Stimulated activated naive B cell treated with anti-CD40 and anti-IgM and Interleukin-4, amounts not matched to agents 10 μg/mL and 1 μg/mL and 100 μg/mL, for 72 hours (primary cell): ENCODE measurements at regions not wholly inside any gene's neighbourhood (a gene's known extent, or its start where the extent isn't known, plus 50 kb on each side); places are given as distances from the start of the nearest gene placed in this dataset.

Experiments
- ATAC-seq, 2 donors: fragments of 150-1000 bp; cut with Tn5 transposase; replicated peaks; 2 replicates each; pipeline ENCODE4 v1.10.0; 2021; ENCODE audit warnings: moderate library complexity in 1 of 2
- DNase-seq: peaks from one replicate; pipeline ENCODE4 v3.0.0; 2021
- H3K27ac Mint-ChIP-seq: one replicate; pipeline ENCODE4 v1.8.0; 2022; ENCODE audit warnings: mild to moderate bottlenecking, mixed read lengths
- H3K27me3 Mint-ChIP-seq, 2 donors: one replicate each; pipeline ENCODE4 v1.8.0; 2022; ENCODE audit warnings: mixed read lengths in 2 of 2
- H3K36me3 Mint-ChIP-seq, 2 donors: one replicate each; pipeline ENCODE4 v1.8.0; 2022; ENCODE audit warnings: mixed read lengths in 2 of 2, mild to moderate bottlenecking in 1 of 2
- H3K4me1 Mint-ChIP-seq, 2 donors: one replicate each; pipeline ENCODE4 v1.8.0; 2022; ENCODE audit warnings: mixed read lengths in 2 of 2, mild to moderate bottlenecking in 1 of 2
- H3K4me3 Mint-ChIP-seq, 2 donors: one replicate each; pipeline ENCODE4 v1.8.0; 2022; ENCODE audit warnings: mild to moderate bottlenecking in 2 of 2, mixed read lengths in 2 of 2, moderate library complexity in 1 of 2
- H3K9me3 Mint-ChIP-seq, 2 donors: one replicate each; pipeline ENCODE4 v1.8.0; 2022; ENCODE audit warnings: mixed read lengths in 2 of 2, mild to moderate bottlenecking in 1 of 2

GRCh38 chr6:11918739-11919605 is 93.1 kb upstream of the HIVEP1 start:
- H3K4me3 Mint-ChIP-seq: no peak overlapping the region
- DNase-seq: no peak
- H3K27me3 Mint-ChIP-seq: no peaks in the 10 kb centered on the region
- H3K9me3 Mint-ChIP-seq: no peaks in the 10 kb centered on the region
- no peaks in the 10 kb centered on the region for H3K36me3 Mint-ChIP-seq
- H3K4me1 Mint-ChIP-seq: peaks cover 0 to 1% of the 10 kb centered on the region in 2 donors
- H3K27ac Mint-ChIP-seq: no peak overlapping the region
- ATAC-seq: no peak

- H3K4me1 Mint-ChIP-seq: peaks cover 0 to 1% of the 10 kb centered on the region in 2 donors
- H3K4me3 Mint-ChIP-seq: no peak overlapping the region
- no peaks in the 10 kb centered on the region for H3K27me3 Mint-ChIP-seq
- H3K9me3 Mint-ChIP-seq: no peaks in the 10 kb centered on the region
- no peaks in the 10 kb centered on the region for H3K36me3 Mint-ChIP-seq
- no peak overlapping the region for H3K27ac Mint-ChIP-seq
- ATAC-seq (no peak), DNase-seq (no peak)
Measured at GRCh38 chr6:11917951-11918738, 94.0 kb upstream of the HIVEP1 start.

GRCh38 chr6:11912420-11912819 is 99.7 kb upstream of the HIVEP1 start:
- peaks cover 0 to 6% of the 10 kb centered on the region in 2 donors for H3K4me1 Mint-ChIP-seq
- no peak overlapping the region for H3K4me3 Mint-ChIP-seq
- ATAC-seq (no peak), DNase-seq (no peak)
- no peaks in the 10 kb centered on the region for H3K36me3 Mint-ChIP-seq
- H3K27me3 Mint-ChIP-seq: peaks cover 0 to under 1% of the 10 kb centered on the region in 2 donors
- no peak overlapping the region for H3K27ac Mint-ChIP-seq
- no peaks in the 10 kb centered on the region for H3K9me3 Mint-ChIP-seq

- ATAC-seq (peak; percentile 51 to 54), DNase-seq (no peak)
- Mint-ChIP-seq H3K36me3 (no peaks in the 10 kb centered on the region), H3K9me3 (peaks cover 0 to 2% of the 10 kb centered on the region in 2 donors), H3K4me3 (no peak overlapping the region), H3K27ac (no peak overlapping the region), H3K27me3 (peaks cover 0 to 4% of the 10 kb centered on the region in 2 donors), H3K4me1 (peaks cover 0 to 6% of the 10 kb centered on the region in 2 donors)
Measured at GRCh38 chr6:11911538-11911937, 100.6 kb upstream of the HIVEP1 start.

- Mint-ChIP-seq H3K4me3 (no peak overlapping the region), H3K4me1 (peaks cover 0 to 6% of the 10 kb centered on the region in 2 donors), H3K36me3 (no peaks in the 10 kb centered on the region), H3K27ac (no peak overlapping the region), H3K27me3 (peaks cover 0 to 4% of the 10 kb centered on the region in 2 donors), H3K9me3 (peaks cover 0 to 2% of the 10 kb centered on the region in 2 donors)
- no peak for ATAC-seq
- DNase-seq: no peak
Measured at GRCh38 chr6:11909696-11910132, 102.4 kb upstream of the HIVEP1 start.

- H3K36me3 Mint-ChIP-seq: no peaks in the 10 kb centered on the region
- H3K9me3 Mint-ChIP-seq: peaks cover 0 to 2% of the 10 kb centered on the region in 2 donors
- no peak for DNase-seq
- H3K27ac Mint-ChIP-seq: no peak overlapping the region
- H3K27me3 Mint-ChIP-seq: peaks cover 0 to 8% of the 10 kb centered on the region in 2 donors
- peaks cover 0 to 6% of the 10 kb centered on the region in 2 donors for H3K4me1 Mint-ChIP-seq
- no peak for ATAC-seq
- H3K4me3 Mint-ChIP-seq: no peak overlapping the region
Measured at GRCh38 chr6:11908436-11909105, 103.5 kb upstream of the HIVEP1 start.

- Mint-ChIP-seq H3K27ac (no peak overlapping the region), H3K27me3 (peaks cover 24 to 30% of the 10 kb centered on the region in 2 donors), H3K36me3 (no peaks in the 10 kb centered on the region), H3K4me3 (no peak overlapping the region), H3K9me3 (peaks cover 2 to 4% of the 10 kb centered on the region in 2 donors), H3K4me1 (peaks cover 12 to 19% of the 10 kb centered on the region in 2 donors)
- DNase-seq (no peak), ATAC-seq (no peak)
Measured at GRCh38 chr6:11903645-11904044, 108.5 kb upstream of the HIVEP1 start.

GRCh38 chr6:11902527-11902926 is 109.6 kb upstream of the HIVEP1 start:
- Mint-ChIP-seq H3K27ac (no peak overlapping the region), H3K4me1 (peaks cover 12 to 19% of the 10 kb centered on the region in 2 donors), H3K9me3 (peaks cover 2 to 4% of the 10 kb centered on the region in 2 donors), H3K36me3 (no peaks in the 10 kb centered on the region), H3K4me3 (no peak overlapping the region), H3K27me3 (peaks cover 24 to 30% of the 10 kb centered on the region in 2 donors)
- ATAC-seq (peak; percentile 78 to 85), DNase-seq (no peak)

- Mint-ChIP-seq H3K27me3 (peaks cover 24 to 27% of the 10 kb centered on the region in 2 donors), H3K4me1 (peaks cover 12 to 19% of the 10 kb centered on the region in 2 donors), H3K4me3 (peak overlapping the region in 1 of 2 donors; percentile 15), H3K9me3 (peaks cover 0 to 5% of the 10 kb centered on the region in 2 donors), H3K36me3 (no peaks in the 10 kb centered on the region), H3K27ac (no peak overlapping the region)
- DNase-seq: no peak
- no peak for ATAC-seq
Measured at GRCh38 chr6:11900662-11901598, 111.2 kb upstream of the HIVEP1 start.

GRCh38 chr6:11899645-11900044 is 112.5 kb upstream of the HIVEP1 start:
- no peak for ATAC-seq
- Mint-ChIP-seq H3K4me3 (no peak overlapping the region), H3K27me3 (peaks cover 24 to 31% of the 10 kb centered on the region in 2 donors), H3K36me3 (no peaks in the 10 kb centered on the region), H3K9me3 (peaks cover 0 to 9% of the 10 kb centered on the region in 2 donors), H3K27ac (no peak overlapping the region), H3K4me1 (peaks cover 12 to 19% of the 10 kb centered on the region in 2 donors)
- DNase-seq: no peak

GRCh38 chr6:11894212-11894611 is 115.6 kb upstream of the ADTRP start:
- Mint-ChIP-seq H3K4me1 (no peaks in the 10 kb centered on the region), H3K36me3 (no peaks in the 10 kb centered on the region), H3K4me3 (no peak overlapping the region), H3K27ac (no peak overlapping the region), H3K9me3 (peaks cover 0 to 5% of the 10 kb centered on the region in 2 donors), H3K27me3 (peaks cover 0 to 5% of the 10 kb centered on the region in 2 donors)
- ATAC-seq: no peak
- no peak for DNase-seq

- Mint-ChIP-seq H3K27ac (no peak overlapping the region), H3K27me3 (peaks cover 0 to 5% of the 10 kb centered on the region in 2 donors), H3K4me1 (no peaks in the 10 kb centered on the region), H3K36me3 (no peaks in the 10 kb centered on the region), H3K4me3 (no peak overlapping the region), H3K9me3 (peaks cover 0 to 5% of the 10 kb centered on the region in 2 donors)
- DNase-seq (no peak), ATAC-seq (no peak)
Measured at GRCh38 chr6:11891547-11891946, 112.9 kb upstream of the ADTRP start.

GRCh38 chr6:11890849-11891248 is 112.2 kb upstream of the ADTRP start:
- Mint-ChIP-seq H3K36me3 (no peaks in the 10 kb centered on the region), H3K27me3 (peaks cover 0 to 3% of the 10 kb centered on the region in 2 donors), H3K9me3 (peaks cover 0 to 3% of the 10 kb centered on the region in 2 donors), H3K4me3 (no peak overlapping the region), H3K4me1 (no peaks in the 10 kb centered on the region), H3K27ac (no peak overlapping the region)
- ATAC-seq: no peak
- no peak for DNase-seq
